SW480 (cell line): ENCODE measurements at regions not wholly inside any gene's neighbourhood (a gene's known extent, or its start where the extent isn't known, plus 50 kb on each side); places are given as distances from the start of the nearest gene placed in this dataset.
"Not testable (repeated sequence)": the region's sequence is repeated elsewhere in the genome, so short reads cannot be mapped to it uniquely, and the experiment has no call there.

Experiments
- DNase-seq: peaks from one replicate; pipeline ENCODE4 v3.0.0-alpha.2; 2016; ENCODE audit warnings: low spot score

GRCh38 chr3:103992469-103992868 is 1374.2 kb upstream of the ALCAM start:
- no peak for DNase-seq

GRCh38 chr3:104004956-104005355 is 1361.8 kb upstream of the ALCAM start:
- DNase-seq: no peak

- no peak for DNase-seq
Observed at GRCh38 chr3:104005815-104006214, 1360.9 kb upstream of the ALCAM start.

GRCh38 chr3:104018541-104018940 is 1348.2 kb upstream of the ALCAM start:
- DNase-seq: no peak

GRCh38 chr3:104031598-104031997 is 1335.1 kb upstream of the ALCAM start:
- DNase-seq: no peak

GRCh38 chr3:104032283-104032682 is 1334.4 kb upstream of the ALCAM start:
- no peak for DNase-seq

- DNase-seq: no peak
Observed at GRCh38 chr3:104040896-104041295, 1325.8 kb upstream of the ALCAM start.

- not testable (repeated sequence) for DNase-seq
Observed at GRCh38 chr3:104043001-104043543, 1323.6 kb upstream of the ALCAM start.

- no peak for DNase-seq
Observed at GRCh38 chr3:104044002-104044401, 1322.7 kb upstream of the ALCAM start.

- DNase-seq: no peak
Observed at GRCh38 chr3:104066658-104067057, 1300.1 kb upstream of the ALCAM start.

GRCh38 chr3:104069114-104069513 is 1297.6 kb upstream of the ALCAM start:
- no peak for DNase-seq

- DNase-seq: no peak
Observed at GRCh38 chr3:104070906-104071305, 1295.8 kb upstream of the ALCAM start.

- DNase-seq: no peak
Observed at GRCh38 chr3:104080088-104080626, 1286.6 kb upstream of the ALCAM start.

- DNase-seq: no peak
Observed at GRCh38 chr3:104088738-104089137, 1278.0 kb upstream of the ALCAM start.

GRCh38 chr3:104089987-104090386 is 1276.7 kb upstream of the ALCAM start:
- not testable (repeated sequence) for DNase-seq

- DNase-seq: no peak
Observed at GRCh38 chr3:104101736-104102135, 1265.0 kb upstream of the ALCAM start.

GRCh38 chr3:104102386-104102785 is 1264.3 kb upstream of the ALCAM start:
- peak; percentile 33 for DNase-seq

- DNase-seq: no peak
Observed at GRCh38 chr3:104106276-104106675, 1260.4 kb upstream of the ALCAM start.

GRCh38 chr3:104108522-104108921 is 1258.2 kb upstream of the ALCAM start:
- DNase-seq: no peak

GRCh38 chr3:104126463-104126862 is 1240.2 kb upstream of the ALCAM start:
- DNase-seq: no peak

- DNase-seq: no peak
Observed at GRCh38 chr3:104126864-104127553, 1239.7 kb upstream of the ALCAM start.

- no peak for DNase-seq
Observed at GRCh38 chr3:104127830-104128229, 1238.9 kb upstream of the ALCAM start.

- no peak for DNase-seq
Observed at GRCh38 chr3:104132566-104133403, 1233.9 kb upstream of the ALCAM start.
